Ectodermal cell (in vitro differentiated cells): ENCODE measurements at regions not wholly inside any gene's neighbourhood (a gene's known extent, or its start where the extent isn't known, plus 50 kb on each side); places are given as distances from the start of the nearest gene placed in this dataset.
"Not testable (repeated sequence)": the region's sequence is repeated elsewhere in the genome, so short reads cannot be mapped to it uniquely, and the experiment has no call there.

Experiments used
- H3K27ac ChIP-seq: 2 replicates; pipeline ENCODE4 v1.7.0; 2013; ENCODE audit warnings: mild to moderate bottlenecking, low read depth, low read length; ENCODE audit not compliant: insufficient read depth, poor library complexity, severe bottlenecking
- H3K27me3 ChIP-seq: 2 replicates; pipeline ENCODE4 v1.7.0; 2013; ENCODE audit warnings: mild to moderate bottlenecking, low read length; ENCODE audit not compliant: insufficient read depth, control insufficient read depth, poor library complexity, severe bottlenecking
- H3K36me3 ChIP-seq: one replicate; pipeline ENCODE4 v1.7.0; 2013; ENCODE audit warnings: low read length; ENCODE audit not compliant: control insufficient read depth, insufficient read depth
- H3K4me1 ChIP-seq: one replicate; pipeline ENCODE4 v1.7.0; 2013; ENCODE audit warnings: low read length; ENCODE audit not compliant: control insufficient read depth, insufficient read depth
- H3K4me3 ChIP-seq: 2 replicates; pipeline ENCODE4 v1.7.0; 2013; ENCODE audit warnings: low read depth, low read length, control low read depth; ENCODE audit not compliant: insufficient read depth
- H3K9me3 ChIP-seq: 2 replicates; pipeline ENCODE4 v1.7.0; 2013; ENCODE audit warnings: mild to moderate bottlenecking, low read length, moderate library complexity; ENCODE audit not compliant: control insufficient read depth
- WGBS, 2 experiments: methylation state at CpG; one replicate each; pipeline ENCODE4 v1.1.7; 2013; ENCODE audit warnings: missing lambda C conversion rate in 2 of 2; 5-methylcytosine and 5-hydroxymethylcytosine counted together

GRCh38 chr12:42030588-42030987 lies 114.1 kb downstream of the GXYLT1 start:
- WGBS, 2 experiments = 87 to 88% methylated on average over 6 of the region's 6 CpGs
- Histone ChIP-seq H3K9me3 (no peaks in the 10 kb centered on the region), H3K36me3 (no peaks in the 10 kb centered on the region), H3K27ac (no peak overlapping the region), H3K27me3 (no peaks in the 10 kb centered on the region), H3K4me3 (no peak overlapping the region), H3K4me1 (no peaks in the 10 kb centered on the region)

- Histone ChIP-seq H3K4me3 (no peak overlapping the region), H3K27ac (no peak overlapping the region), H3K9me3 (no peaks in the 10 kb centered on the region), H3K4me1 (no peaks in the 10 kb centered on the region), H3K27me3 (no peaks in the 10 kb centered on the region), H3K36me3 (no peaks in the 10 kb centered on the region)
- 87 to 88% methylated on average over 5 of the region's 5 CpGs for WGBS, 2 experiments
Observed at GRCh38 chr12:42027546-42027945, 117.1 kb downstream of the GXYLT1 start.

GRCh38 chr12:42024495-42024830 lies 120.2 kb downstream of the GXYLT1 start:
- 0% methylated on average over 2 of the region's 3 CpGs; no CpG with 5 or more reads in 1 of the 2 experiments for WGBS, 2 experiments
- Histone ChIP-seq H3K36me3 (no peaks in the 10 kb centered on the region), H3K9me3 (no peaks in the 10 kb centered on the region), H3K4me3 (no peak overlapping the region), H3K4me1 (no peaks in the 10 kb centered on the region), H3K27ac (no peak overlapping the region), H3K27me3 (no peaks in the 10 kb centered on the region)

- H3K4me1 ChIP-seq = no peaks in the 10 kb centered on the region
- H3K36me3 ChIP-seq = no peaks in the 10 kb centered on the region
- WGBS, 2 experiments = 28 to 32% methylated on average over 24 to 25 of the region's 25 CpGs
- H3K27me3 ChIP-seq = no peaks in the 10 kb centered on the region
- no peak overlapping the region for H3K4me3 ChIP-seq
- H3K27ac ChIP-seq = no peak overlapping the region
- H3K9me3 ChIP-seq = no peaks in the 10 kb centered on the region
Observed at GRCh38 chr12:42023733-42024494, 120.8 kb downstream of the GXYLT1 start.

GRCh38 chr12:42021937-42022336 lies 122.7 kb downstream of the GXYLT1 start:
- H3K36me3 ChIP-seq, H3K4me3 ChIP-seq, H3K27ac ChIP-seq, H3K27me3 ChIP-seq, H3K9me3 ChIP-seq, H3K4me1 ChIP-seq: not testable (repeated sequence)
- WGBS, 2 experiments = 91 to 93% methylated on average over 7 to 9 of the region's 9 CpGs

- Histone ChIP-seq H3K27ac (no peak overlapping the region), H3K36me3 (no peaks in the 10 kb centered on the region)
- 95 to 100% methylated on average over 3 to 4 of the region's 4 CpGs for WGBS, 2 experiments
Observed at GRCh38 chr12:42021469-42021868, 123.2 kb downstream of the GXYLT1 start.

GRCh38 chr12:42020226-42020625 lies 124.4 kb downstream of the GXYLT1 start:
- Histone ChIP-seq H3K27ac (no peak overlapping the region), H3K27me3 (no peaks in the 10 kb centered on the region), H3K9me3 (no peaks in the 10 kb centered on the region), H3K36me3 (no peaks in the 10 kb centered on the region), H3K4me1 (no peaks in the 10 kb centered on the region), H3K4me3 (no peak overlapping the region)
- 94 to 97% methylated on average over 2 to 3 of the region's 4 CpGs for WGBS, 2 experiments

More at GRCh38 chr12:42021469-42021868, 123.2 kb downstream of the GXYLT1 start:
- Histone ChIP-seq H3K4me1 (no peaks in the 10 kb centered on the region), H3K4me3 (no peak overlapping the region), H3K27me3 (no peaks in the 10 kb centered on the region), H3K9me3 (no peaks in the 10 kb centered on the region)

- Histone ChIP-seq H3K4me3 (no peak overlapping the region), H3K9me3 (no peaks in the 10 kb centered on the region), H3K4me1 (peaks cover 4% of the 10 kb centered on the region), H3K27ac (no peak overlapping the region), H3K36me3 (no peaks in the 10 kb centered on the region), H3K27me3 (no peaks in the 10 kb centered on the region)
- 31 to 32% methylated on average over 2 of the region's 3 CpGs for WGBS, 2 experiments
Observed at GRCh38 chr12:42019746-42020145, 124.9 kb downstream of the GXYLT1 start.

GRCh38 chr12:42017051-42017450 lies 127.6 kb downstream of the GXYLT1 start:
- WGBS, 2 experiments = 91 to 93% methylated on average over 6 of the region's 6 CpGs
- peaks cover 16% of the 10 kb centered on the region for H3K4me1 ChIP-seq
- no peaks in the 10 kb centered on the region for H3K36me3 ChIP-seq
- no peak overlapping the region for H3K27ac ChIP-seq
- no peak overlapping the region for H3K4me3 ChIP-seq
- no peaks in the 10 kb centered on the region for H3K27me3 ChIP-seq
- no peaks in the 10 kb centered on the region for H3K9me3 ChIP-seq

- no peaks in the 10 kb centered on the region for H3K9me3 ChIP-seq
- H3K27me3 ChIP-seq = no peaks in the 10 kb centered on the region
- H3K36me3 ChIP-seq = no peaks in the 10 kb centered on the region
- H3K27ac ChIP-seq = no peak overlapping the region
- H3K4me1 ChIP-seq = peaks cover 18% of the 10 kb centered on the region
- H3K4me3 ChIP-seq = no peak overlapping the region
Observed at GRCh38 chr12:42015051-42015461, 129.6 kb downstream of the GXYLT1 start.

- WGBS, 2 experiments = 91 to 97% methylated on average over 2 of the region's 2 CpGs
Observed at GRCh38 chr12:42012501-42012900, 132.2 kb downstream of the GXYLT1 start.

More at GRCh38 chr12:42012501-42012900, 132.2 kb downstream of the GXYLT1 start:
- H3K36me3 ChIP-seq, H3K27ac ChIP-seq, H3K4me3 ChIP-seq, H3K9me3 ChIP-seq, H3K27me3 ChIP-seq: not testable (repeated sequence)
- peaks cover 18% of the 10 kb centered on the region for H3K4me1 ChIP-seq
